ENCODE measurements at regions not wholly inside any gene's neighbourhood (a gene's known extent, or its start where the extent isn't known, plus 50 kb on each side); places are given as distances from the start of the nearest gene placed in this dataset.

- TF ChIP-seq CTCF (IDR thresholded peaks at IDR 0.05 in 8 of 11, conservative IDR thresholded peaks at IDR 0.05 in 3 of 11) (no peak), POLR2A (IDR thresholded peaks at IDR 0.05) (no peak), POLR2AphosphoS5 (IDR thresholded peaks at IDR 0.05) (no peak)
Measured at GRCh38 chr1:58921751-58922150, 137.9 kb upstream of the JUN start.

Measured in spleen (tissue), 7 donors.